PC-9 (cell line): ENCODE measurements at regions not wholly inside any gene's neighbourhood (a gene's known extent, or its start where the extent isn't known, plus 50 kb on each side); places are given as distances from the start of the nearest gene placed in this dataset.

Experiments
- CTCF ChIP-seq: fragments of 200-600 bp; sonication (generic); conservative IDR thresholded peaks from 2 replicates; pipeline ENCODE4 v1.6.1; 2017; ENCODE audit warnings: mixed run types, antibody characterized with exemption, mild to moderate bottlenecking, moderate library complexity
- EZH2 ChIP-seq: fragments of 200-600 bp; sonication (generic); IDR thresholded peaks from 2 replicates; pipeline ENCODE4 v1.8.0; 2017; ENCODE audit warnings: antibody characterized with exemption, low read depth

- TF ChIP-seq CTCF (no peak), EZH2 (no peak)
These were observed 288.3 kb upstream of the NR2F2 start for GRCh38 chr15:96041982-96042733.
